ENCODE measurements at regions not wholly inside any gene's neighbourhood (a gene's known extent, or its start where the extent isn't known, plus 50 kb on each side); places are given as distances from the start of the nearest gene placed in this dataset.

DNA sequence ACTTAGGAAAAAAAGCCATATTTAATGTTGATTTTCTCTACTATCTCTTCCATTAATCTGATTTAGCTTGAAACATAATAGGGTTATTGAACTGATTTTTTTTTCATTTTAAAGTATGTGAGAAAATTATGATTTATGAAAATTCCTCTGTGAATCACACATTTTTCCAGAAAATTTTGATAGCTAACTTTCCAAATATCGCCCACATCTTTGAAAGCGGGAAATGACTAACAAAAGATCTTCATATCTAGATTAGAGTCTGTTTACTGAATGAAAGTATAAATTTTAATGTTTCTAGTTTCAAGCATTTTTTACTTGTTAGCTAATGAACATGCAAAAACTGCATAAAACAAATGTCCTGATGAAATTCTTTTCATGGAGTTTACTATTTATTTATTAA is 97.4 kb downstream of the POSTN start:
- BruUV-seq (replicated peaks): no TSS peak
- intact Hi-C loops (cut with micrococcal nuclease): no loop called here
- no peak for DNase-seq (ENCODE audit: unreplicated experiment)
- no peaks in the 10 kb centered on the region for H3K9me3 Mint-ChIP-seq (ENCODE audit: unreplicated experiment)
- ChIA-PET CTCF (no interaction called here), POLR2A (interaction anchor here (0.6 to 2.3 kb wide), 2 partner anchors 9 to 1044 kb away, joined by 3 to 4 read pairs; no protein-coding TSS in a partner anchor)
- no peaks in the 10 kb centered on the region for H3K36me3 Mint-ChIP-seq (ENCODE audit: insufficient read depth, unreplicated experiment)
- TF ChIP-seq, protein P1, sequence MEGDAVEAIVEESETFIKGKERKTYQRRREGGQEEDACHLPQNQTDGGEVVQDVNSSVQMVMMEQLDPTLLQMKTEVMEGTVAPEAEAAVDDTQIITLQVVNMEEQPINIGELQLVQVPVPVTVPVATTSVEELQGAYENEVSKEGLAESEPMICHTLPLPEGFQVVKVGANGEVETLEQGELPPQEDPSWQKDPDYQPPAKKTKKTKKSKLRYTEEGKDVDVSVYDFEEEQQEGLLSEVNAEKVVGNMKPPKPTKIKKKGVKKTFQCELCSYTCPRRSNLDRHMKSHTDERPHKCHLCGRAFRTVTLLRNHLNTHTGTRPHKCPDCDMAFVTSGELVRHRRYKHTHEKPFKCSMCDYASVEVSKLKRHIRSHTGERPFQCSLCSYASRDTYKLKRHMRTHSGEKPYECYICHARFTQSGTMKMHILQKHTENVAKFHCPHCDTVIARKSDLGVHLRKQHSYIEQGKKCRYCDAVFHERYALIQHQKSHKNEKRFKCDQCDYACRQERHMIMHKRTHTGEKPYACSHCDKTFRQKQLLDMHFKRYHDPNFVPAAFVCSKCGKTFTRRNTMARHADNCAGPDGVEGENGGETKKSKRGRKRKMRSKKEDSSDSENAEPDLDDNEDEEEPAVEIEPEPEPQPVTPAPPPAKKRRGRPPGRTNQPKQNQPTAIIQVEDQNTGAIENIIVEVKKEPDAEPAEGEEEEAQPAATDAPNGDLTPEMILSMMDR (IDR thresholded peaks at IDR 0.05; ENCODE audit: unreplicated experiment): no peak
- H3K27me3 Mint-ChIP-seq (ENCODE audit: insufficient read depth, unreplicated experiment): no peaks in the 10 kb centered on the region
- H3K4me3 Mint-ChIP-seq (ENCODE audit: unreplicated experiment): no peak overlapping the region
- peaks cover 9% of the 10 kb centered on the region for H3K4me1 Mint-ChIP-seq (ENCODE audit: insufficient read depth, unreplicated experiment)
- H3K27ac Mint-ChIP-seq (ENCODE audit: low read depth, unreplicated experiment): no peak overlapping the region

GRCh38 chr13:37495046-37495445 is 103.5 kb downstream of the POSTN start:
- Mint-ChIP-seq H3K9me3 (ENCODE audit: unreplicated experiment) (no peaks in the 10 kb centered on the region), H3K36me3 (ENCODE audit: insufficient read depth, unreplicated experiment) (no peaks in the 10 kb centered on the region), H3K27ac (ENCODE audit: low read depth, unreplicated experiment) (peak overlapping the region; percentile 36), H3K4me3 (ENCODE audit: unreplicated experiment) (no peak overlapping the region), H3K27me3 (ENCODE audit: insufficient read depth, unreplicated experiment) (no peaks in the 10 kb centered on the region), H3K4me1 (ENCODE audit: insufficient read depth, unreplicated experiment) (peaks cover 49% of the 10 kb centered on the region)
- ChIA-PET CTCF (no interaction called here), POLR2A (interaction anchor here (0.6 to 1.8 kb wide), 2 partner anchors 15 to 1155 kb away, joined by 3 to 6 read pairs; no protein-coding TSS in a partner anchor)
- intact Hi-C loops (cut with micrococcal nuclease): no loop called here
- TF ChIP-seq, protein P1 (IDR thresholded peaks at IDR 0.05; ENCODE audit: unreplicated experiment): no peak
- BruUV-seq (replicated peaks): no TSS peak
- peak; percentile 64 for DNase-seq (ENCODE audit: unreplicated experiment)

DNA sequence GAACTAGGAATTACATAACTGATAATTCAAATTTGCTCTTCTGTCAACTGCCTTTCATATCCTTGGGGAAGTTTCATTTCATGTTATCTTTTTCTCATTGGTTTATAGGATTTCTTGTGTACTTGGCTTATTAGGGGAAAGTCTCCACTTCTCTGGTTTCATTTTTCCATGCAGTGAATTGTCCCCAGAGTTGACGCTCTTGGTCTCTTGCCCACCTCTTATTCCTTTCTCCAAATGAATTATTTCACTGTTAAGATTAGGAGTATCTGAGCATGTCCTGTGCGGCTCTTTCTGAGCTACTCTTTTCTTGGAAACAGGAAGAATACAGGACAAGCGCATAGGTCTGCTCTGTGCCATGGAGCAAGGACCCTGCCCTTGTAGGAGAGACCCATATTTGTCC is 104.8 kb downstream of the POSTN start:
- POLR2A ChIA-PET: interaction anchor here (0.6 to 1.8 kb wide), 3 partner anchors 16 to 454 kb away, joined by 3 to 6 read pairs (median 3); no protein-coding TSS in a partner anchor
- H3K4me3 Mint-ChIP-seq (ENCODE audit: unreplicated experiment): no peak overlapping the region
- peak overlapping the region; percentile 36 for H3K27ac Mint-ChIP-seq (ENCODE audit: low read depth, unreplicated experiment)
- H3K27me3 Mint-ChIP-seq (ENCODE audit: insufficient read depth, unreplicated experiment): no peaks in the 10 kb centered on the region
- no TSS peak for BruUV-seq (replicated peaks)
- peaks cover 43% of the 10 kb centered on the region for H3K4me1 Mint-ChIP-seq (ENCODE audit: insufficient read depth, unreplicated experiment)
- no peak for DNase-seq (ENCODE audit: unreplicated experiment)
- CTCF ChIA-PET: no interaction called here
- TF ChIP-seq, protein P1 (IDR thresholded peaks at IDR 0.05; ENCODE audit: unreplicated experiment): no peak
- no peaks in the 10 kb centered on the region for H3K9me3 Mint-ChIP-seq (ENCODE audit: unreplicated experiment)
- intact Hi-C loops (cut with micrococcal nuclease): no loop called here
- H3K36me3 Mint-ChIP-seq (ENCODE audit: insufficient read depth, unreplicated experiment): no peaks in the 10 kb centered on the region

GRCh38 chr13:37492741-37493514 is 105.6 kb downstream of the POSTN start:
- intact Hi-C loops (cut with micrococcal nuclease): no loop called here
- no peaks in the 10 kb centered on the region for H3K9me3 Mint-ChIP-seq (ENCODE audit: unreplicated experiment)
- CTCF ChIA-PET: no interaction called here
- DNase-seq (ENCODE audit: unreplicated experiment): peak; percentile 40
- BruUV-seq (replicated peaks): no TSS peak
- POLR2A ChIA-PET: interaction anchor here (0.6 to 1.1 kb wide), 3 partner anchors 18 to 453 kb away, joined by 3 to 4 read pairs (median 3); no protein-coding TSS in a partner anchor
- peak overlapping the region; percentile 77 for H3K27ac Mint-ChIP-seq (ENCODE audit: low read depth, unreplicated experiment)
- H3K4me1 Mint-ChIP-seq (ENCODE audit: insufficient read depth, unreplicated experiment): peaks cover 43% of the 10 kb centered on the region
- no peaks in the 10 kb centered on the region for H3K27me3 Mint-ChIP-seq (ENCODE audit: insufficient read depth, unreplicated experiment)
- TF ChIP-seq, protein P1 (IDR thresholded peaks at IDR 0.05; ENCODE audit: unreplicated experiment): no peak
- H3K4me3 Mint-ChIP-seq (ENCODE audit: unreplicated experiment): no peak overlapping the region
- no peaks in the 10 kb centered on the region for H3K36me3 Mint-ChIP-seq (ENCODE audit: insufficient read depth, unreplicated experiment)

All from MCF 10A (cell line).